ENCODE measurements at regions not wholly inside any gene's neighbourhood (a gene's known extent, or its start where the extent isn't known, plus 50 kb on each side); places are given as distances from the start of the nearest gene placed in this dataset.

DNA sequence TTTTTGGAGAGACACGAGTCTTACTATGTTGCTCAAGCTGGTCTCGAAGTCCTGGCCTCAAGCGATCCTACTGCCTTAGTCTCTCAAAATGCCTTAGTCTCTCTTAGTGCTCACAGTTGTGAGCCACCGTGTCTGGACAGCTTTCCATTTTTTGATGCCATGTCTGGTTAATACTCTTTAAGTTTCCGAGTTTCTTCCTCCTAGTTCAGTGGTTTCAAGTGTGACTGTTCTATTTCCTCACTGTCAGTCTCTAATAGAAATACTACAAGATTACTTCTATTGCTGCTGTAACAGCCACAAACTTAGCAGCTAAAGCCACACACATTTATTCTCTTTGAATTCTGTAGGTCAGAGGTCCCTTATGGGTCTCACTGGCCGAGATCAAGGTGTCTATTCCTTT lies 125.1 kb upstream of the MGAT5 start:
- DNase-seq = no peak

DNA sequence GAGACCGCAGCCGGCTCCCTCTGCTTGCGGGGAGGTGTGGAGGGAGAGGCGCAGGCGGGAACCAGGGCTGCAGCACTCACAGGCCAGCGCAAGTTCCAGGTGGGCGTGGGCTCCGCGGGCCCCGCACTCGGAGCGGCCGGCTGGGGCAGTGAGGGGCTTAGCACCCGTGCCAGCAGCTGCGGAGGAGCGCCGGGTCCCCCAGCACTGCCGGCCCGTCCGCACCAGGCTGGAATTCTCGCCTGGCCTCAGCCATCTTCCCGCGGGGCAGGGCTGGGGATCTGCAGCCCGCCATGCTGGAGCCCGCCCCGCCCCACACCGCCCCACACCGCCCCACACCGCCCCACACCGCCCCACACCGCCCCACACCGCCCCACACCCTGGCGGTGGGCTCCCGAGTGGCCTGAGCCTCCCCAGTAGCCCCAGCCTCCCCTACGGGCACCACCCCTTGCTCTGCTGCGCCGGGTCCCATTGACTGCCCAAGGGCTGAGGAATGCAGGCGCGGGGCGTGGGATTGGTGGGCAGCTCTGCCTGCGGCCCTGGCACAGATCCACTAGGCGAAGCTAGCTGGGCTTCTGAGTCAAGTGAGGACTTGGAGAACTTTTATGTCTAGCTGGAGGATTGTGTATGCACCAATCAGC lies 123.9 kb upstream of the MGAT5 start:
- DNase-seq = no peak

DNA sequence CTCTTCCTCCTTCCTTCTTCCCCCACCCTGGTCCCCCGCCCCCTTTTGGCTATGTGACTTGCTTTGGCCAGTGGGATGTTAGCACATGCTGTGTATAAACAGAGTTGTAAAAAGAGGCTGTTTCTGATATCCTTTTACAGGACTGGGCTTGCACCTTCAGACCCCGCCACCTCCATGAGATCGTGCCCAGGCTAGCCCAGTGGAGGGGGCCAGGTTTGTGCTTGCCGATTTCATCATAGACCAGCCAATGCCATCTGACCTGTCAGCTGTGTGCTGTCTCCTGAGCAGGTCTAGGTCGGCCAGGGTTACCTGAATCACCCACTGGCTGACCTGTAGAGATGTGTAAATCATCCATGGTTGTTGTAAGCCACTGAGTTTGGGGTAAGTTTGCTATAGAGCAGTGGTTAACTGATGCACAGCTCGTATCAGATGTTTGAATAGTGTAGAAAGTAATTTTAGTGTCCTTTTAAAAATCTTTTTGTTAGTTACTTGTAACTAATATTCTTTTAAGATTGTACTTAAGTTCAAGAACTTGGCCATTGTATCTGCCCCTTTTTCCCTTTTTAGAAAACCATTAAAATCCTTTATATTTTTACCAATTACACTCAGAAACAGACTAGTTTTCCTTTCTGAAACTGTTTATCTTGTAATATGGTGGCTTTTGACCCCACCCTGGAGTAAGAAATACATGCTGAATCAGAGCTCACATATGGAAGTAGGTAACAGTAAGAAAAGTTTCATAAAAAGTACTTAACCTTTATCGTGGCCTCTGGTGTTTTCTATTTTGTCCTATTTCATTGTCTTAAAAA lies 122.0 kb upstream of the MGAT5 start:
- no peak for DNase-seq

DNA sequence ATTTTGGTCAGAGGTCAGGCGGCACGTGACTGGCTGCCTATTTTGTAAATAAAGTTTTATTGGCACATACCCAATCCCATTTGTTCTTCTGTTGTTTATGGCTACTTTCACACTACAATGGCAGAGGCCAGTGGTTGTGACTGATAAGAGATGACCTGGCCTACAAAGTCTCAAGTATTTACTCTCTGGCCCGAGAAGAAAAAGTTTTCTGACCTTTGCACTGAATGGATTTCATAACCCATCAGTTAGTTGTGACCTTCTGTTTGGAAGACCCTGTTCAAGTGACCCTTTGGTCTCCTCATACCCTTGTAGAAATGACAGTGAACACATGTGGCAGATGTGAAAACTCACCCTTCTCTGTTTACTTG lies 121.4 kb upstream of the MGAT5 start:
- DNase-seq = no peak

DNA sequence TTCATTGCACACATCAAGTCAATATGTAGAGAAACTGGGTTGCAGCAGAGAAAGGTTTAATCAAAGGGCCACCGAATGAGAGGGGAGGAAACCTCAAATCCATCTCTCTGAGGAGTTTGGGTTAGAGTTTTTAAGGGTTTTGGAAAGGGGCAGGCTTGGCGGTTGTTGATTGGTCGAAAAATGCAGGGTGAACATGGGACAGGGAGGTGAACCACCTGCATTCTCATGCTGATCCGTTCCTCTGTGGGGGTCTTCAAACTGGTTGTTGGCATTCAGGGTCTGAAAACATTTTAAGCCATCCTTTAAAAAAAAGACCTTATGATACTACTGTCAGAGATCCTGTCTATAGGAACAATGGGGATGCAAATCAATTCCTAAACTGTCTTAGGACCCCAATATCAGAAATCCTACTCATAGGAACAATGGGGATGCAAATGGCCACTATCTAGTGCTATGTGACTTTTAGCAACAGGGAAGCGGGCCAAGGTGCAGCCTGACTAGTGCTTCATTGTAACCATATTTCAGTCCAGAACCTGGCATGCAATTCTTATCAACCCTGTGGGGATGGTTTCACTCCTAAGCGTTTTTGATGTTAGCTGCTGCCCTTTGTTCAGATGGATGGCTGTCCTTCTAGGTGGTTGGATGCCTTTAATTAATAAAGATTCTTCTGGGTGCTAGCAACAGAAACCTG lies 120.1 kb upstream of the MGAT5 start:
- DNase-seq = no peak

DNA sequence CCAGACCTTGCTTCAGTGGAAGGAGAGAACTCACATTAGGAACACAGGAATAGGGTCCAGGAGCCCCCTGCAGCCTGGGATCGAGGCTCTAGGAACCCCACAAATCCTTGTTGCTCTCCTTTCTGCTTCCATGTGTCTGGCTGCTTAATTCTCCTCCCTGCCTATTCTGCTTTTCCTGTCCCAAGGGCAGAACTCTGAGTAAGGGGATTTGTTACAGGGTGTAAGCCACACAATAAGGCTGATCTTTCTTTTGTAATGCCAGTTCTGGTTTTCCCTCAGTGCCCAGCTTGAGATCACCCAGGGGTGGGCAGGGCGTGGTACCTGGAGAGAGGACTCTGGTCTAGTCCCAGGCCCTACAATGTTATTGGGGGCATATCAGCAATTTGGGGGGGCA lies 119.6 kb upstream of the MGAT5 start:
- DNase-seq = no peak

DNA sequence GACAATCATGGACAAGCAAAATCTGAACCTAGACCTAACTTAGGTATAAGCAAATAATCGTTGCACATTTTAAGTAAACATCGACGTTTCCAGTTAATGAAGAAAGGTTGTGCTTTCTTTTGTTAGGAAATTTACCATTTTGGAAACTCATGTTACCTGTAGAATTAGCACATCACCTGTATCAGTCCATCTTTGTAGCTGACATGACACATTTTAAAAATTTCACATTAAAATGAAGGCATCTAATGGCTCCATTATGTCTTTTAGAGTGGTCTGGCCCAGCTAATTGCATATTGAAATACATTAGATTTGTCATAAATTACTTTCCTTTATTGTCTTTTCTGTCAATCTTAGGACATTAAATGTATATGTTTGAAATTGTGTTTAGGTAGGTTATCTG lies 119.0 kb upstream of the MGAT5 start:
- DNase-seq = no peak

DNA sequence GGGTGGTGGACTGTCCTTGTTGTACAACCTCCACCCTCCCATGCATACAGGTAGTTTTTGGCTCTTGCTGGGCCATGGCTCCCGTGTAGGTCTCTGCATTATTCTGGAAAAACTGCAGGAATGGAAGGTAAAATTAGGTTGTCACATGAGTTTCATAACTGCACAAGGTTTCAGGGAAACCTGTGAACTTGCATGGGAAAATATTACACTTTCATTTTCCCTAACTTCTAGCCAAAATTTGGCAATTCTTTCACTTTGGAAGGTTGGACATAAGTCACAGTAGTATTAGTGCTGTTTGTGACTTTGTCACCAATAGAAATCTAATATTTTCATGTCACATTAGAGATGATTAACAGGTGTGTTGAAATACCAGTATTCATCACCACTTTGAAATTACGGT lies 118.1 kb upstream of the MGAT5 start:
- no peak for DNase-seq

DNA sequence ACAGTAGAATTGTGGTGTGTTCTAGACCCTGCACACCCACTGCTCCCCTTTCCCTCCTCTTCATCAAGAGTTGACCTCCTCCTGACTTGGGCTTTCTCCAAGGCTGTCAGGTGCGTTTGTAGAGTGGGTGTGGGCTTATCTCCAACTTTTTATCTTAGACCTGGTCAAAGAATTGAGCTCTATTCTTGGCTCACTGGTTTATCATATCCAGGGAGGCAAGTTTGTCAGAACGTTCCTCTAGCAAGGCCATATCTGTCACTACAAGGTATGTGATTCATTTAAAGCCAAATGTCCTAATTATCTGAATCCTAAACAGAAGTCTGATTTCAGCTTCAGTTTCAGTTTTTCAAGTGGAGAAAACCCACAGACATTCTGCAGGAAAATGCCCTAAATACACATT lies 117.1 kb upstream of the MGAT5 start:
- no peak for DNase-seq

DNA sequence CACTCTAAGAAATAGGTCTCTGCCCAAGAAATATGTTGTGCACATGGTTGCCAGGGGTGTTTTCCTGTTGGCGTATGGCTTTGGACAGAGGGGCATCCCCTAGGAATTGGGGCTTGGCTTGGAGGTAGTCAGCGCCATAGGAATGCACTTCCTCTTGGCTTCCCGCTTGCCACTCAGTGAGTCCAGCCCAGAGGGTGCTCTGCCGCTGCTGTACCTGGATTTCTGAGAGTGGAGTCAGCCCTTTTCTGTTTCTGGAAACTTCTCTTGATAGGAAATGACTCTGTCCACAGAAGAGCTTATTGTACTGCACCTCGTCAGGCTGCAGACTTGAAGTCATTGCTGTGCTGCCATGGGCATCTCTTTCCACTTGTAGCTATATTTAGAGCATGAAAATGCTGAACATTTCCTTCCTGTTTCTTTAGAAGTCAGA lies 116.7 kb upstream of the MGAT5 start:
- DNase-seq = peak; percentile 35

DNA sequence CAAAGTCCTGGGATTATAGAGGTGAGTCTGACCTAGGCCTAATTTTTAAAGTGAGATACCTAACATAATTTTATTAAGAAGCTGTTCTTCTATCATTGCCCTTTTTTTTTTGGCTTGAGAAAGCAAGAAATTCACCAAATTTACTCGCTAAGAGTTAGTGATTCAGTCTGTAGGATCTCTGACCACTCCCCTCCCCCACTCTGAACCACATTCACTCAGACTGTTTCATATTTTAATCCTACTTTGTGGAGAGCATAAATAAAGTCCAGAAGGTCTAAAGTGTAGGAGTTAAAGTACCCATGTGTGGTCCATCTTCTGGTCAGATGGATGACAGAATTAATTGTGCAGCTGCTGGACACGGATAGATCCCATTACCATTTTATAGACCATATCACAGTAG lies 115.8 kb upstream of the MGAT5 start:
- no peak for DNase-seq

DNA sequence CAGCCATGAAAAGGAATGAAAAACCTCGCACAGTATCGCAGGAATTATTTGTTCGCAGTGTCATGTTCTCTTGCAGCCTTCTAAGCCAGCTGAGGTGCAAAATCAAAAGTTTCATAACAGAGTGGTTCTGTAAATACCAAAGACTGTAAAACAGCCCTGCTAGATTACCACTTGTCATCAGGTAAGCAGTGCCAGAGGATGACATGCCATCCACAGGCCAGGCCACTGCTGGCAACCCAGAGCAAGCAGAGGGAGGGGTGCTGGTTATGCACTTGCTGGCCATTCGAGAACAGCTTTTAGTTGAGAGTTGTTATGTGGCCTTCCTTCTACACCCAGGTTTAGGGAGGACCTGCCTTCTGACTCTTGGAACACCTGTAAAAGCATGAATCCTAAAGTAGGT lies 114.3 kb upstream of the MGAT5 start:
- no peak for DNase-seq

DNA sequence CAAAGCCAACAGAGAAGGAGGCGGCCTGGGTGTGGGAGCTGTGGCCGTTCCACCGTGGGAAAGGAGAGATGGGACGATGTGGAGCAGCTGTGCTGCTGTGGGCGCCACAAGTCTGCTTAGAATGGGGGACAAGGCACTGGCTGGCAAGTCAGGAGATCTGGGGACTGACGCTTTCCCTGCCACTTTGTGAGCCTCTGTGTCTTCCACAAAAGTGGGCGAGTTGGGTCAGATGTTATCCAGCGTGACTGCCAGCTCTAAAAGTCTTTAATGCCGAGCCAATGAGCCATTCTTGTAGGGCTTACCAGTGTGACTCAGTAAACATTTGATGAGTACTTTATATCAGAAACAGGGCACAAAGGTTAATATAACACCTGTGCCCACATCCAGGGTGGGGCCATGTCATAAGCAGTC lies 113.6 kb upstream of the MGAT5 start:
- no peak for DNase-seq

DNA sequence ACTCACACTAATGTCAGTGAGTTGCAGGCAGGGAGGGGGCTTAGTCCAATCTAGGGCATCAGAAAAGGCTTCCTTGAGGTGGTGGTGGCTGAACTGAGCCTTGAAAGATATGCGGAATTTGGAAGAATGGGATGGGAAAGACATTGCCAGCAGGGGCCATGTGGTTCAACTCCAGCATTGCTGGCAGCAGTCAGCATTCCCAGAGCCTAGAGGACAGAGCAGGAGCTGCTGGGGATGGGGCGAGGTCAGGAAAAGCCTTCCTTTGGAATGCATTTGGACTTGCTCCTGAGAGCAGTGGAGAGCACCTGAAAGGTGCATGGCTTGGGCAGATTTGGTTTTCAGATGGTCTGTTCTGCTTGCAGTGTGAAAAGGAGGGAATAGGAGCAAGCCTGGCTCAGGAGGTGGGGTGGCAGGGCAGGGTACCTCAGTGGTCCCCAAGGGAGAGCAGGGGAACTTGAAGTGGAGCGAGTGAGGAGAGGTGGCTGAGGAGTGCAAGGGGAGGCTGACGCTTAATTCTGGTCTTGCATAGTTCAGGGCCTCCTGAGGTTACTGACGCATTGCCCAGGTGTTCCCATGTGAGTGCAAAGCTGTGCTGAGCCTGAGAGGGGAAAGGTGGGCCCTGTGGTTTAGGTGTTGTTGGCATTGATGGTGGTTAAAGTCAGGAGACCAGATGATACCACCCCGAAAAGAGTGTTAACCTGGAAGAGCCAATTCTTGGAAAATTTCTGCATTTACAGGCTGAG lies 112.1 kb upstream of the MGAT5 start:
- DNase-seq = no peak

DNA sequence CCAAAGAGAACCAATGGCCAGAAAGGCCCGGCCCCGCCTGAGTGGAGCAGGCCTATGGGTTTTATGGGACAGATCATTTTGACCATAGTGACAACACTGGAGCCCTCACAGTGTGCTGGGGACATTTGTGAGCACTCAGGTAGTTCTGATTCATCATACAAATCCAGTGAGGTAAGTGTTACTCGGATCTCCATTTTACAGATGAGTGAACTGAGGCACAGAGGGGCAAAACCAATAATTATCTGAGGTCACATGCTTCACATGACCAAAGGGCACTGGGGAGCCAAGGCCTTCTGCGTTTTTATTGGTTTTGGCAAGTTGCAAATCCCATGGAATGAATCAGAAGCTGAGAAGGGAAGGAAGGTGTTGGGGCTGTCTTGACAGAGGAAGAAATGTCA lies 111.5 kb upstream of the MGAT5 start:
- no peak for DNase-seq

DNA sequence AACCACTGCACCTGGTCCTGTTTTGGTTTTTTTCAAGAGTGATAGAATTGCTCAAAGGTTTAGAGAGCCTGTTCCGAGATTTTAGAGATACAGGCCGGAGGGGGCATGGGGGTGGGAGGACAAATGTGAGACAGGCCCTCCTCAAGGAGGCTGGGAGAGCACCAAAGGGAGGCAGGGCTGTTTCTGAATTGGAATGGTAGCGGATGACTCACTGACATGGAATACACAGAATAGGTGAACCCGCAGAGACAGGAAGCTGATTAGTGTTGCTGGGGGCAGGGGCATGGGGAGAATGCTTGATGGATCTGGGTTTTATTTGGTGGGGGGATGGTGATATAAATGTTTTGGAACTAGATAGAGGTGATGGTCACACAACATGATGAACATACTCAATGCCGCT lies 111.0 kb upstream of the MGAT5 start:
- no peak for DNase-seq

DNA sequence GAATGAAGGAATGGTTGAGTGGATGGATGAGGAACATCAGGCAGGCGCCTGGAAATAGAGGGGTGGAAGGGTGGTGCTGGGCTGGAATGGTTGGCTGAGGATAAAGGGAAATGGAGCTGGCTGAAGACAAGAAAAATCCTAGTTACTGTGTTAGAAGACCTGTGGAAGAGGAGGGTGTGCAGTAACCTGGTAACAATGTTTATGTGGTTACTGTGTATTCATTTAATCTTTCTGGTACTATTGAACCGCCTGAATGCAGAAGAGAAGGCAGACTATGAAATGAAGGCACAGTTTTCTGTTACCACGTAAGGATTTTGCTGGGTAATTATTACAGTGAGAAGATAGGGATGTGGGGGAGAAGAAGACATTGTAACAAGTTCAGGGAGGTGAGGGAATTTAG lies 110.3 kb upstream of the MGAT5 start:
- DNase-seq = no peak

DNA sequence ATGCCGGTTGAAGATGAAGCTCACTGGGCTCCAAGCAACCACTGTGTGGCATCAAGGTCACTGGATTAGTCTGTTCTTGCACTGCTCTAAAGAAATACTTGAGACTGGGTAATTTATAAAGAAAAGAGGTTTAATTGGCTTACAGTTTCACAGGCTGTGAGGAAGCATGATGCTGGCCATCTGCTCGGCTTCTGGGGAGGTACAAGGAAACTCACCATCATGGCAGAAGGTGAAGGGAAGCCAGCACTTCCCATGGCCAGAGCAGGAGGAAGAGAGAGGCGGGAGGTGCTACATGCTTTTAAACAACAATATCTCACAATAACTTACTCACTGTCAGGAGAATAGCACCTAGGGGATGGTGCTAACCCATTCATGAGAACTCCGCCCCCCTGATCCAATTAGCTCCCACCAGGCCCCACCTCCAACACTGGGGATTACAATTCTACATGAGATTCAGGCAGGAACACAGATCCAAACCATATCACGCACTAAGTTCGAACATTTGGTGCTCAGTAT lies 109.7 kb upstream of the MGAT5 start:
- no peak for DNase-seq

DNA sequence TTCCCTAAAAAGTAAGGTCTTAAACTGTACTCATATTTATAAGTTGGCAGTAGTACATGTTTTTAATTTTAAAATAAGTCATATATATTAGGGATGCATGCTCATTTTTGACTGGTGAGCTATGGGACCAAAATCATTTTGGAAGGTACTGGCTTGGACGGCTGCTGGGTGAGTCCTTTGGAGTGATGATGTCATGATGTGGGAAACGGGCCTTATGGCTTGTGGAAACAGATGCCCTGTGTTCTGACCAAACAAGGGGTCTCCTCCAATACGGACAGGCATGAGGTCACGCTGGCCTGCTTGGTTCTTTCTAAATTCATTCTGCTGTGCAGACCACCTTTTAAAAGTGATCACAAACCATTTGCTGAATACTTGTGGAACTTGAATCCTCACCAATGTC lies 109.2 kb upstream of the MGAT5 start:
- DNase-seq = no peak

DNA sequence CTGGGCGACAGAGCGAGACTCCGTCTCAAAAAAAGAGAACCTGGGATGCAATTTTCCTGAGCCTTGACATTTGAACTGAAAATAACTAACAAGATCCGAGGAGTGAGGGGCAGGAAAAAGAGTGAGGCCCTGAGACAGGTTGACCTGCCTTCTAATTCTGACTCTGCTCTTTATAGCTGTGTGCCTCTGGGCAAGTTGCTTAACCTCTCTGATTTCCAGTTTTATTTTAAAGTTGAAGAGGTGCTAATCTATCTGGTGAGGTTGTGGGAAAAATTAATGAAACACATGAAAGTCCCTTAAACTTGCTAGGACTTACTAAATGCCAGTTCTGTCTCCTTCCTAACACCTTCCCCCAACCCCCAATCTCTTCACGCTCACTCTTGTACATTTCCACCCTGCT lies 108.4 kb upstream of the MGAT5 start:
- no peak for DNase-seq

DNA sequence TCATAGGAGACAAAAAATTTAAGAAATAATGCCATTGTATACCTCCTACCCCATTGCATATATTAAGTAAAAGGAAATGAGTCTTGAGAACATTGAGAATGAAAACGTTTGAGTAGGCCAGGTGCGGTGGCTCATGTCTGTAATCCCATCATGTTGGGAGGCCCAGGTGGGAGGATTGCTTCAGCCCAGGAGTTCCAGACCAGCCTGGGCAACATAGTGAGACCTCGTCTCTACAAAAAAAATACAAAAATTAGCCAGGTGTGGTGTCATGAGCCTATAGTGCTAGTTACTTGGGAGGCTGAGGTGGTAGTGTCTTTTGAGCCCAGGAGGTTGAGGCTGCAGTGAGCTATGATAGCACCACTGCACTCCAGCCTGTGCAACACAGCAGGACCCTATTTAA lies 107.7 kb upstream of the MGAT5 start:
- no peak for DNase-seq

DNA sequence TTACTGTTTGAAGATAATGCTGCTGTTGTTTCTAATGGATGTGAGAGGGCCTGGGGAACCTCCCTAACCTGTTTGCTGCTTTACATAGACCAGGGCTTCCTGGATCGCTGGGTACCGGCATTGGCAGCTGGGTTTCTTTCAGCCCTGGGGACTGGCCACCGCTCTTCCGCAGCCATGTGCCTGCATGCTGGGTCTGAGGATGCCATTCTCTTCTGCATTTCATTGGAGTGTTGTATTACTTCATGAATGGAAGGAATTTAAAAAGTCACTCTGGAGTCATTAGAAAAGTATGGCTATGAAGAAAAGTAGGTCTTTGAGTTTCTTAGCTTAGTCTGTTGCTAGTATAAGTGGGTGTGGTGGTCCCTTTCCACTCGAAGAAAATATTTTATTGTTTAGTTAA lies 107.3 kb upstream of the MGAT5 start:
- DNase-seq = no peak

DNA sequence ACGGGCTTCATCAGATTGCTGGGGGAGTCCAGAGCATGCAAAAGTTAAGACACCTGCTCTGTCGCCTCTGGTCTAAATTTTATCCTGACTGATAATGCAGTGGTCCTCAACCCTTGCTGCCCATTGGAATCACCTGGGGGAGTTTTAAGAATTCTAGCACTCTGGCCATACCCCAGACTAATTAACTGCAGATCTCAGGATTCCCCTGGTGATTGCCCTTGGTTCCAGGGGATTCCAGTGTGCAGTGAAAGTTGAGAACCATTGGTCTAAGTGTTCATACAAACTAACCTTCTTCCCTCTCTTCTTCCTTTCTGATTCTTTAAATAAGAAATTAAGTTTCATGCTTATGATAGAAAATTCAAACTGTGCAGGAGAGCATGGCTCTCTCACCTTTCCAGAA lies 105.7 kb upstream of the MGAT5 start:
- DNase-seq = no peak

All from hindlimb muscle (tissue), 1 donor.